OCI-LY1 (cell line): ENCODE measurements at regions not wholly inside any gene's neighbourhood (a gene's known extent, or its start where the extent isn't known, plus 50 kb on each side); places are given as distances from the start of the nearest gene placed in this dataset.

Source experiments
- EZH2 ChIP-seq: fragments of 200-600 bp; sonication (generic), shearing (Covaris generic); IDR thresholded peaks from 2 replicates; pipeline ENCODE4 v1.8.0; 2017; ENCODE audit warnings: borderline replicate concordance, mixed run types, mild to moderate bottlenecking, antibody characterized with exemption, low read length, moderate library complexity, mixed read lengths
- TF ChIP-seq, protein P1 (sequence below): fragments of 200-600 bp; sonication (generic), shearing (Covaris generic); IDR thresholded peaks from 2 replicates; pipeline ENCODE4 v1.5.1; 2017; ENCODE audit warnings: mild to moderate bottlenecking, antibody characterized with exemption, low read length, moderate library complexity, mixed read lengths

DNA sequence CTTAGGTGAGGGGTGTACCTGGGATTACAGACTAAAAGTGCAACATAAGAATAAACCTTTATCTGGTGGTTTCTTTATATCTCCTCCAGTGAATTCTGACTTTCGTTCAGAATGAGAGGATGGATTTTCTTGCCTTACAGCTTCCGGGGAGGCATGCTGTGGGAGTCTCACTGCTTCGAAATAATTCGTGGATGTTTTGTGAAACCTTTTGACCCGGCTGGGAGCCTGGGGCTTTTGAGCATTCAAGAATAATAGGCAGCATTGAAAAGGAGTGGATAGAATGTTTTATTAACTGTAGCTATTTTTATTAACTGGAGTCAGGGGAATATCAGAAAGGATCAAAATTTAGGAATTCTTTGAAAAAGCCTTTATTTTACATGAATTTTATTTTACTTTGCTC is 149.1 kb downstream of the RWDD3 start:
- TF ChIP-seq, protein P1, sequence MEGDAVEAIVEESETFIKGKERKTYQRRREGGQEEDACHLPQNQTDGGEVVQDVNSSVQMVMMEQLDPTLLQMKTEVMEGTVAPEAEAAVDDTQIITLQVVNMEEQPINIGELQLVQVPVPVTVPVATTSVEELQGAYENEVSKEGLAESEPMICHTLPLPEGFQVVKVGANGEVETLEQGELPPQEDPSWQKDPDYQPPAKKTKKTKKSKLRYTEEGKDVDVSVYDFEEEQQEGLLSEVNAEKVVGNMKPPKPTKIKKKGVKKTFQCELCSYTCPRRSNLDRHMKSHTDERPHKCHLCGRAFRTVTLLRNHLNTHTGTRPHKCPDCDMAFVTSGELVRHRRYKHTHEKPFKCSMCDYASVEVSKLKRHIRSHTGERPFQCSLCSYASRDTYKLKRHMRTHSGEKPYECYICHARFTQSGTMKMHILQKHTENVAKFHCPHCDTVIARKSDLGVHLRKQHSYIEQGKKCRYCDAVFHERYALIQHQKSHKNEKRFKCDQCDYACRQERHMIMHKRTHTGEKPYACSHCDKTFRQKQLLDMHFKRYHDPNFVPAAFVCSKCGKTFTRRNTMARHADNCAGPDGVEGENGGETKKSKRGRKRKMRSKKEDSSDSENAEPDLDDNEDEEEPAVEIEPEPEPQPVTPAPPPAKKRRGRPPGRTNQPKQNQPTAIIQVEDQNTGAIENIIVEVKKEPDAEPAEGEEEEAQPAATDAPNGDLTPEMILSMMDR = no peak
- TF ChIP-seq EZH2 = no peak
